ENCODE measurements at regions not wholly inside any gene's neighbourhood (a gene's known extent, or its start where the extent isn't known, plus 50 kb on each side); places are given as distances from the start of the nearest gene placed in this dataset.

DNA sequence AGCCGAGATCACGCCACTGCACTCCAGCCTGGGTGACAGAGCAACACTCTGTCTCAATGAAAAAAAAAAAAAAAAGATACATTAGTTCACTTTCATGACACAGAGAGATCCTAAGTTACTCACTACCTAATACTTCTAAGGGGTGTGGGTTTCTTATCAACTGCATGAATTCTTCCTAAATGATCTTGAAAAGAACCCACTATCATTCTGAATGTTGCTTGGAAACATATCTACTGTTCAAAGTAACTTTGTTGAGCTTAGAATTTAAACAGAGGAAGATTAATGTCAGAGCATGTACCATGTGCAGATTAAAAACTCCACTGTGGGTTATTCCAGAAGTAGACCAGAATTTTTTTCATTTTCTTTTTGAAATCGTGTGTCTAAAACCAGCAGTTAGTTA is 241.5 kb downstream of the LTN1 start:
- TF ChIP-seq POLR2A (IDR thresholded peaks at IDR 0.05; ENCODE audit: low read length) = no peak
- no peak for TF ChIP-seq GATA1 (IDR thresholded peaks at IDR 0.05; ENCODE audit: low read depth, low read length)
